ENCODE measurements at regions not wholly inside any gene's neighbourhood (a gene's known extent, or its start where the extent isn't known, plus 50 kb on each side); places are given as distances from the start of the nearest gene placed in this dataset.
"Not testable (repeated sequence)": the region's sequence is repeated elsewhere in the genome, so short reads cannot be mapped to it uniquely, and the experiment has no call there.

- ATAC-seq (no peak), DNase-seq (ENCODE audit: missing footprints) (no peak)
- intact Hi-C loops (cut with DNase I), result no loop called here
Observed at GRCh38 chr3:86413645-86414044, 577.3 kb downstream of the VGLL3 start.

GRCh38 chr3:86410587-86410986 lies 580.4 kb downstream of the VGLL3 start:
- ATAC-seq, result no peak
- DNase-seq (ENCODE audit: missing footprints), result no peak
- intact Hi-C loops (cut with DNase I), result no loop called here

DNA sequence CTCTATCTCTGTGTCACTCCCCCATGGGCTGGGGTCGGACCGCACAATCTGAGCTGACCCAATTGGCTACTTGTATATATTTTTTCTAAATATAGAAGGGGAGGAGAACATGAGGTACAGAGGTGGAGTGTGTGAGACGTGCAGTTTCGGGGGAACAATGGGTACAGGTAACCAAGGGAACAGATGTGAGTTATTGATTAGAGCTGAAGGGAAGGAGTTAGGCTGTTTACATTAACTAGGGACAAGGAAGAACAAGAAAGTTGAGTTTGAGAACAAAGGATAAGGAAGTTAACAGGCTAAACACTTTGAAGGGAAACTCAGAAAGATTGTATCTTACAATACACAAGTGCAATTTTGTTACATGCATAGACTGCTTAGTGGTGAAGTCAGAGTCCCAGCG lies 601.2 kb downstream of the VGLL3 start:
- ATAC-seq; DNase-seq (ENCODE audit: missing footprints); intact Hi-C loops (cut with DNase I): not testable (repeated sequence)

GRCh38 chr3:86388820-86389219 lies 602.1 kb downstream of the VGLL3 start:
- no peak for ATAC-seq
- DNase-seq (ENCODE audit: missing footprints), result no peak
- intact Hi-C loops (cut with DNase I), result no loop called here

DNA sequence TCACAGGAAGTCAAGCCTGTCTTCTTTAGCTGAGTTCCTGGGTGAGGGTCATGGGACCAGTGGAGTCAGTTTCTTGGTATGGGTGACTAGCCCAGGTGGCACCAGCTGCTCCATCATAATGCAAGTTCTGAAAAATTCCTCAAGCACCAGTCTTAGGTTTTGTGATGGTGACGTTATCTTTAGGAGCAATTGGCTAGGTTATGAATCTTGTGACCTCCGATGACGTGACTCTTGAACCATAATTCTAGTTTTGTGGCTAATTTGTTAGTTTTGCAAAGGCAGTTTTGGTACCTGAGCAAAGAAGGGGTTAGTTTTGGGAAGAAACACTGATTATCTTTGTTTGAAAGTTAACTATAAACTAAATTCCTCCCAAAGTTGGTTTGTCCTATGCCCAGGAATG lies 608.4 kb downstream of the VGLL3 start:
- ATAC-seq (no peak), DNase-seq (ENCODE audit: missing footprints) (no peak)
- intact Hi-C loops (cut with DNase I), result no loop called here

DNA sequence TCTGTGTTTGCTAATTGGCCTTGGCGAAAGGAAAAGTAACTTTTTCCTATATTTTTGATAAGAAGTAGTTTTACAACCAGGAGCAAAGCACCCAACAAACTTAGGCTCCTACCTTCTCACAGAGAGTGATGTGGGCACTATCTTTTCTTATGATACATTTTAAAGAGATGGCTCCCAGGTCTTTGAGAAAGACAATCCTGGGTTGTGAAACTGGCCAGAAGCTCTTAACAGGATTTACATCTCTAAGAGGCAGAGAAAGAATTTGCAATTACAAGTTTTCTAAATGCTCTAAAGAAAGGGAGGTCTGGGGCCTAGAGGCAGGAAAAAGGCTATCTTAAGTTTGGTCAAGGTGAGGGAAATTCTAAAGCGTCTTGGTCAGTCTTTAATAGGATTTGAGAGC lies 609.7 kb downstream of the VGLL3 start:
- ATAC-seq (no peak), DNase-seq (ENCODE audit: missing footprints) (no peak)
- intact Hi-C loops (cut with DNase I), result no loop called here

DNA sequence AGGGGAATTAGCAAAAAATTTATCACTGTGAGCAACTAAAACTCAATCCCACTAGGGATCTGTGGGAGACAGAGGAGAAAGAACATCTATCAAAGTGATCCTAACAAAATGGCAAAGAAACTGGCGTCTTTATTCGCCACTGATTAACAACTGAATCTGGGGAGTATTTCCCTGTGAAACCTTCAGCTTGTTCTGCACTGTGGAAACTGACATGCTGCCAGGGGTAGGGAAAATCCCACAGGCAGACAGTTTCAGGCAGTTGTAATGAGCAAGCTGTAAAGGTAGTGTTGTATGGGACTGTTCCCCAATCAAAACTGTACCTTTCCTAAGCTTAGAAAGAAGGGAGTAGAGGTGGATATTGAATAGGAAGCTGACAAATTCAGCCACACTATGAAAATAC lies 611.7 kb downstream of the VGLL3 start:
- DNase-seq (ENCODE audit: missing footprints) (no peak), ATAC-seq (no peak)
- intact Hi-C loops (cut with DNase I), result no loop called here

- no peak for ATAC-seq
- no peak for DNase-seq (ENCODE audit: missing footprints)
- intact Hi-C loops (cut with DNase I), result no loop called here
Observed at GRCh38 chr3:86378829-86379228, 612.1 kb downstream of the VGLL3 start.

DNA sequence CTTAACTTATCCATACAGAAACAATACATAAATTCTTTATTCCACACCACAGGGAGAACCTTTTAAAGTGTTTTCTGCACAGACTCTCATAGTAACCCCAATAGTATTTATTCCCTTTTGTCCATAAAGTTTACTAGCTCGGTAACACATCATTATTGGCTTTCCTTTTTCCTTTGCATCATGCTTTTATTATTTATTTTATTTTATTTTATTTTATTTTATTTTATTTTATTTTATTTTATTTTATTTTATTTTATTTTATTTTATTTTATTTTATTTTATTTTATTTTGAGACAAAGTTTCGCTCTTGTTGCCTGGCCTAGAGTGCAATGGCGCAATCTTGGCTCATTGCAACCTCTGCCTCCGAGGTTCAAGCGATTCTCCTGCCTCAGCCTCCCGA lies 655.4 kb downstream of the VGLL3 start:
- ATAC-seq; DNase-seq (ENCODE audit: missing footprints); intact Hi-C loops (cut with DNase I): not testable (repeated sequence)

- DNase-seq (ENCODE audit: missing footprints), result no peak
- no peak for ATAC-seq
- intact Hi-C loops (cut with DNase I), result no loop called here
Observed at GRCh38 chr3:86333636-86334035, 657.3 kb downstream of the VGLL3 start.

DNA sequence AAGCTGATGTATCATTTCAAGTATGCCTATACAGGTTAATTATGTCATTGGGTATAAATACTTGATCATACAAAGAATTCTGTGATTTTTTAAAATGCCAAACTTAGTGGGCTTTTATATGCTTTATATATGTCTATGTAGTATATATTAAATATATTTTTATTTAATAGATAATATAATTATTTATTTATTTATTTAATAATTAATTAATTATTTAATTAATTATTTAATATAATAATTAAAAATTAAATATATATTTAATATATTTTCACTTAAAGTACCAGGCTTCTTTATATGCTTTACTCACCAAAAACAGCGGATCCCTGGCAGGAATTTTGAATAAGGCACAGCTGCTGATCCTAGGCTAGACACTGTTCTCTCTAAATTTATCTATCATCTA lies 687.0 kb downstream of the VGLL3 start:
- intact Hi-C loops (cut with DNase I), result no loop called here

GRCh38 chr3:86282106-86282787 lies 708.7 kb downstream of the VGLL3 start:
- DNase-seq (ENCODE audit: missing footprints), result peak; percentile 51
- intact Hi-C loops (cut with DNase I), result no loop called here
- no peak for ATAC-seq

More for the DNA sequence above, 687.0 kb downstream of the VGLL3 start:
- DNase-seq (ENCODE audit: missing footprints), result no peak
- no peak for ATAC-seq

DNA sequence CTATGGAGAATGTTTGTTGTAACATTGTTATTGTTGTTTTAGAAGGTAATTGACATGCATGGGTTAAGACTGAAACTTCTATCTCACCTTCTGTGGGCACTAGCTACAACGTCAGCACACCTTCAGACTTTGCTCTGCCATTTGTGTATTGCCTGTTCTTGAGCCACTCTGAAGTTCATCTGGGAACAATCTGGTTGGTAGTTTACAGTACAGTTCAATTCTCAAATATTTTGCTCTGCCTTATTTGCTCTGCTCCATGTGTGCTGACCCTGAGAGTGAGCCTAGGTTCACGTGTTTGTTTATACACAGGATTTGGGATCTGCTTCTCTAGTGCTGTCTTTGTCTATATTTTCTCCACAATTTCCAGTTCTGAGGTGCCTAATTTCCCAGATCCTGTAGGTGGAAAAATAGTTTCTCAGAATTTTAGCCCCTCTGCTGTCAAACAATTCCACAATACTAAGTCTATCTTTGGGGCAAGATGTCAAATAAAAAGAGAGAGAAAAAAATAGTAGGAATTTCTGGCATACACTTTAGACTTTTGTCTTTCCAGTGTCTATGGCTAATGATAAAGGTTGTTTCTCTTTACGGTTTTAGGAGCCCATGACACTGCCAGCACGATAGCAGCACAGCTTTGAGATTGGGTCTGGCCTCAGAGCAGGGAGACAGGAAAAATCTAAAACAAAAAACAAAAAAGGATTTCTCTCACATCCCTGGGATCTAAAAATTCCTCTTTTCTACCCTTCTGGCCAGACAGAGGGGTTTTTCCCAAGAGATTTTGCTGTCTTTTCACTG lies 721.4 kb downstream of the VGLL3 start:
- intact Hi-C loops (cut with DNase I), result no loop called here
- ATAC-seq (no peak), DNase-seq (ENCODE audit: missing footprints) (no peak)

GRCh38 chr3:86257955-86258641 lies 732.9 kb downstream of the VGLL3 start:
- DNase-seq (ENCODE audit: missing footprints) (no peak), ATAC-seq (no peak)
- intact Hi-C loops (cut with DNase I), result no loop called here

- intact Hi-C loops (cut with DNase I), result no loop called here
- DNase-seq (ENCODE audit: missing footprints) (peak; percentile 21), ATAC-seq (no peak)
Observed at GRCh38 chr3:86254480-86254879, 736.5 kb downstream of the VGLL3 start.

GRCh38 chr3:86251781-86252180 lies 739.2 kb downstream of the VGLL3 start:
- ATAC-seq, result no peak
- no peak for DNase-seq (ENCODE audit: missing footprints)
- intact Hi-C loops (cut with DNase I), result no loop called here

- intact Hi-C loops (cut with DNase I), result no loop called here
- ATAC-seq (no peak), DNase-seq (ENCODE audit: missing footprints) (no peak)
Observed at GRCh38 chr3:86249833-86250232, 741.1 kb downstream of the VGLL3 start.

GRCh38 chr3:86245360-86245759 lies 745.6 kb downstream of the VGLL3 start:
- ATAC-seq, result no peak
- no peak for DNase-seq (ENCODE audit: missing footprints)
- intact Hi-C loops (cut with DNase I), result no loop called here

DNA sequence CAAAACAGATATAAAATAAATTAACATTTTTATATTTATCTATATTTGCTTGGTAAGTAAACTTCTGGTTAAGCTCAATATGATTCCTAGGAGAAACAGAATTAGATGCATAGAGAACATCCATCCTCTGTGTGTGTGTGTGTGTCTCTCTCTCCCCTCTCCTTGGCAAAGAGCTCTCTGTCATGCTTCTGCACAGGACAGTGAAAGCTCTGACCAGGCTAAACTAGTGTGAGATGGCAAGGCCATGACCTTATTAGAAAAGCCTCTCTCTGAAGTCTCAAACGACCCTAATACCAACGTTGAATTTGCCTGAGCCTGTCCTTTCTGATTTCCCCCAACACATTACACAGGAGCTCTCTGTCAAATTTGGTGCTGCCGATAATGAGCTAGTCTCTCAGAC lies 746.0 kb downstream of the VGLL3 start:
- ATAC-seq, result no peak

DNA sequence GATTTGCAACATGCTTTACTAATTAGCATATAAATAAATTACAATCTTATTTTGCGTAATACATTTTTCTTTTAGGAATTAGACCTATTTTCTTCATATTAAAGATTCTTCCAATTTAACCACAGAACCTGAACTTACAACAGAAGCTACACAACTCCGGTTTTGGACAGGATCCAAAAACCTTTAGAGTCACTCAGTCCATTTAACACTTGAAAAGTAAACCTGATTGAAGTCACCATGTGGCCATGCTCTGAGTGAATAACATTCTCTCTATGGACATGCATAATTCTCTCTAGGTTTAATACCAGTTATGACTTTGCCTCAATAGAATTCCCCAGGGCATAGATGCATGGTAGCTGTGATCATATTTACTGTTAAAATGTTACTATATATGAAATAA lies 751.0 kb downstream of the VGLL3 start:
- intact Hi-C loops (cut with DNase I), result no loop called here
- DNase-seq (ENCODE audit: missing footprints) (no peak), ATAC-seq (no peak)

More for the DNA sequence above, 746.0 kb downstream of the VGLL3 start:
- DNase-seq (ENCODE audit: missing footprints), result no peak
- intact Hi-C loops (cut with DNase I), result no loop called here
